Natural killer cell (primary cell): ENCODE measurements at regions not wholly inside any gene's neighbourhood (a gene's known extent, or its start where the extent isn't known, plus 50 kb on each side); places are given as distances from the start of the nearest gene placed in this dataset.

Experiments used
- ATAC-seq, 3 donors: fragments of 150-1000 bp in 2 of 3; fragments of 200-7000 bp in 1 of 3; cut with Tn5 transposase; 1 replicate in 1 of 3; 2 replicates in 2 of 3; pipeline ENCODE4 v1.10.0; 2021; ENCODE audit warnings: mild to moderate bottlenecking in 2 of 3, moderate library complexity in 2 of 3
- DNase-seq, 2 donors: peaks; one replicate each; pipeline versions ENCODE4 v3.0.0 to v3.0.0-alpha.2; 2013 to 2021; ENCODE audit warnings: mixed read lengths in 1 of 2
- H3K27ac ChIP-seq: one replicate; pipeline ENCODE4 v1.5.1; 2013; ENCODE audit warnings: mild to moderate bottlenecking, low read length
- H3K27me3 ChIP-seq: one replicate; pipeline ENCODE4 v1.6.1; 2013; ENCODE audit warnings: low read length; ENCODE audit not compliant: control insufficient read depth, insufficient read depth
- H3K36me3 ChIP-seq: one replicate; pipeline ENCODE4 v1.6.1; 2013; ENCODE audit warnings: low read length; ENCODE audit not compliant: control insufficient read depth, insufficient read depth
- H3K4me1 ChIP-seq: one replicate; pipeline ENCODE4 v1.6.1; 2013; ENCODE audit warnings: low read length; ENCODE audit not compliant: control insufficient read depth, insufficient read depth
- H3K4me3 ChIP-seq: one replicate; pipeline ENCODE4 v1.5.1; 2013; ENCODE audit warnings: low read length
- H3K9me3 ChIP-seq: one replicate; pipeline ENCODE4 v1.6.1; 2013; ENCODE audit warnings: low read length; ENCODE audit not compliant: control insufficient read depth, insufficient read depth
- H3K27ac Mint-ChIP-seq, 2 donors: one replicate each; pipeline ENCODE4 v1.8.0; 2022; ENCODE audit warnings: mild to moderate bottlenecking in 2 of 2, mixed read lengths in 2 of 2, moderate library complexity in 1 of 2
- H3K27me3 Mint-ChIP-seq, 2 donors: one replicate each; pipeline ENCODE4 v1.8.0; 2022; ENCODE audit warnings: low read depth in 2 of 2, mixed read lengths in 2 of 2
- H3K36me3 Mint-ChIP-seq: one replicate; pipeline ENCODE4 v1.8.0; 2022; ENCODE audit warnings: mixed read lengths
- H3K4me1 Mint-ChIP-seq, 2 donors: one replicate each; pipeline ENCODE4 v1.8.0; 2022; ENCODE audit warnings: mixed read lengths in 2 of 2
- H3K4me3 Mint-ChIP-seq: one replicate; pipeline ENCODE4 v1.8.0; 2022; ENCODE audit warnings: mild to moderate bottlenecking, moderate library complexity, mixed read lengths
- H3K9me3 Mint-ChIP-seq, 2 donors: one replicate each; pipeline ENCODE4 v1.8.0; 2022; ENCODE audit warnings: mixed read lengths in 2 of 2
- CTCF ChIP-seq: fragments of 200-600 bp; IDR thresholded peaks from one replicate; pipeline ENCODE4 v1.8.0; 2022; ENCODE audit warnings: antibody characterized with exemption
- WGBS: methylation state at CpG from one replicate; pipeline ENCODE4 v1.1.7; 2013; ENCODE audit warnings: missing lambda C conversion rate; ENCODE audit not compliant: insufficient coverage; 5-methylcytosine and 5-hydroxymethylcytosine counted together
- intact Hi-C: fragments of 100-400 bp; cut with micrococcal nuclease; formaldehyde crosslinking; loops from one replicate; pipeline ENCODE4 v1.14.2; 2022

GRCh38 chr11:19571906-19572305 is 140.7 kb upstream of the NAV2 start:
- no peak for TF ChIP-seq CTCF
- peaks cover 9 to 20% of the 10 kb centered on the region in 2 donors for H3K27me3 Mint-ChIP-seq
- H3K4me1 Mint-ChIP-seq, result no peaks in the 10 kb centered on the region
- H3K36me3 Mint-ChIP-seq, result no peaks in the 10 kb centered on the region
- no peaks in the 10 kb centered on the region for H3K27me3 ChIP-seq
- no peak overlapping the region for H3K27ac Mint-ChIP-seq
- H3K4me3 Mint-ChIP-seq, result no peak overlapping the region
- H3K9me3 Mint-ChIP-seq, result no peaks in the 10 kb centered on the region
- H3K27ac ChIP-seq, result no peak overlapping the region
- intact Hi-C loops, result no loop called here
- no peak for DNase-seq
- H3K4me3 ChIP-seq, result no peak overlapping the region
- ATAC-seq, result no peak
- H3K9me3 ChIP-seq, result no peaks in the 10 kb centered on the region
- H3K4me1 ChIP-seq, result no peaks in the 10 kb centered on the region
- WGBS, result 85% methylated on average over 4 of the region's 4 CpGs
- no peaks in the 10 kb centered on the region for H3K36me3 ChIP-seq

GRCh38 chr11:19570889-19571288 is 141.7 kb upstream of the NAV2 start:
- H3K36me3 Mint-ChIP-seq, result no peaks in the 10 kb centered on the region
- no peak for DNase-seq
- Histone ChIP-seq H3K27me3 (no peaks in the 10 kb centered on the region), H3K4me1 (no peaks in the 10 kb centered on the region), H3K36me3 (no peaks in the 10 kb centered on the region), H3K27ac (no peak overlapping the region), H3K9me3 (no peaks in the 10 kb centered on the region), H3K4me3 (no peak overlapping the region)
- H3K27me3 Mint-ChIP-seq, result peaks cover 9 to 24% of the 10 kb centered on the region in 2 donors
- no peak for TF ChIP-seq CTCF
- H3K4me3 Mint-ChIP-seq, result no peak overlapping the region
- no peak overlapping the region for H3K27ac Mint-ChIP-seq
- no peak for ATAC-seq
- 83% methylated on average over 1 of the region's 1 CpG for WGBS
- intact Hi-C loops, result no loop called here
- no peaks in the 10 kb centered on the region for H3K4me1 Mint-ChIP-seq
- no peaks in the 10 kb centered on the region for H3K9me3 Mint-ChIP-seq

GRCh38 chr11:19567996-19568395 is 144.6 kb upstream of the NAV2 start:
- DNase-seq (no peak), ATAC-seq (no peak)
- Mint-ChIP-seq H3K27ac (no peak overlapping the region), H3K36me3 (no peaks in the 10 kb centered on the region), H3K4me1 (no peaks in the 10 kb centered on the region), H3K4me3 (no peak overlapping the region), H3K9me3 (no peaks in the 10 kb centered on the region), H3K27me3 (peaks cover 21 to 33% of the 10 kb centered on the region in 2 donors)
- Histone ChIP-seq H3K27me3 (no peaks in the 10 kb centered on the region), H3K36me3 (no peaks in the 10 kb centered on the region), H3K4me1 (peaks cover 5% of the 10 kb centered on the region), H3K27ac (no peak overlapping the region), H3K9me3 (no peaks in the 10 kb centered on the region), H3K4me3 (no peak overlapping the region)
- no peak for TF ChIP-seq CTCF
- intact Hi-C loops, result no loop called here
- 87% methylated on average over 3 of the region's 3 CpGs for WGBS

GRCh38 chr11:19566583-19567379 is 145.9 kb upstream of the NAV2 start:
- Mint-ChIP-seq H3K9me3 (no peaks in the 10 kb centered on the region), H3K4me3 (no peak overlapping the region), H3K27me3 (peaks cover 31 to 33% of the 10 kb centered on the region in 2 donors), H3K27ac (no peak overlapping the region), H3K4me1 (no peaks in the 10 kb centered on the region), H3K36me3 (no peaks in the 10 kb centered on the region)
- Histone ChIP-seq H3K4me3 (no peak overlapping the region), H3K27me3 (no peaks in the 10 kb centered on the region), H3K36me3 (no peaks in the 10 kb centered on the region), H3K4me1 (peaks cover 5% of the 10 kb centered on the region), H3K27ac (no peak overlapping the region), H3K9me3 (no peaks in the 10 kb centered on the region)
- WGBS, result 76% methylated on average over 4 of the region's 5 CpGs
- no peak for ATAC-seq
- intact Hi-C loops, result no loop called here
- TF ChIP-seq CTCF, result no peak
- DNase-seq, result no peak
